Neural cell (in vitro differentiated cells): ENCODE measurements at regions not wholly inside any gene's neighbourhood (a gene's known extent, or its start where the extent isn't known, plus 50 kb on each side); places are given as distances from the start of the nearest gene placed in this dataset.

Experiments used
- EZH2 ChIP-seq: fragments of 200-600, 300-800 bp; shearing (Covaris generic), sonication (generic); IDR thresholded peaks from 2 replicates; pipeline ENCODE4 v1.6.1; 2014; ENCODE audit warnings: antibody characterized with exemption, low read length, borderline replicate concordance, mild to moderate bottlenecking; ENCODE audit not compliant: insufficient read depth, poor library complexity, severe bottlenecking
- MXI1 ChIP-seq: fragments of 450-650 bp; conservative IDR thresholded peaks from 2 replicates; pipeline ENCODE4 v1.6.1; 2014; ENCODE audit warnings: antibody characterized with exemption, mild to moderate bottlenecking; ENCODE audit not compliant: poor library complexity, severe bottlenecking
- POLR2AphosphoS5 ChIP-seq: IDR thresholded peaks from 2 replicates; pipeline ENCODE4 v1.6.1; 2012
- SMC3 ChIP-seq: fragments of 450-650 bp; conservative IDR thresholded peaks from 2 replicates; pipeline ENCODE4 v1.6.1; 2014; ENCODE audit warnings: antibody characterized with exemption, mild to moderate bottlenecking, moderate library complexity; ENCODE audit not compliant: poor library complexity
- TAF1 ChIP-seq: IDR thresholded peaks from 2 replicates; pipeline ENCODE4 v1.6.1; 2012; ENCODE audit warnings: low read depth
- TF ChIP-seq, protein P1 (sequence below): fragments of 450-650 bp; IDR thresholded peaks from 2 replicates; pipeline ENCODE4 v1.5.1; 2014; ENCODE audit warnings: antibody characterized with exemption, mild to moderate bottlenecking, moderate library complexity; ENCODE audit not compliant: poor library complexity, severe bottlenecking
- TF ChIP-seq, protein P2 (sequence below): IDR thresholded peaks from 2 replicates; pipeline ENCODE4 v1.6.1; 2012; ENCODE audit warnings: borderline replicate concordance

GRCh38 chr7:54080525-54080924 lies 461.6 kb upstream of the VSTM2A start:
- TF ChIP-seq, protein P1, sequence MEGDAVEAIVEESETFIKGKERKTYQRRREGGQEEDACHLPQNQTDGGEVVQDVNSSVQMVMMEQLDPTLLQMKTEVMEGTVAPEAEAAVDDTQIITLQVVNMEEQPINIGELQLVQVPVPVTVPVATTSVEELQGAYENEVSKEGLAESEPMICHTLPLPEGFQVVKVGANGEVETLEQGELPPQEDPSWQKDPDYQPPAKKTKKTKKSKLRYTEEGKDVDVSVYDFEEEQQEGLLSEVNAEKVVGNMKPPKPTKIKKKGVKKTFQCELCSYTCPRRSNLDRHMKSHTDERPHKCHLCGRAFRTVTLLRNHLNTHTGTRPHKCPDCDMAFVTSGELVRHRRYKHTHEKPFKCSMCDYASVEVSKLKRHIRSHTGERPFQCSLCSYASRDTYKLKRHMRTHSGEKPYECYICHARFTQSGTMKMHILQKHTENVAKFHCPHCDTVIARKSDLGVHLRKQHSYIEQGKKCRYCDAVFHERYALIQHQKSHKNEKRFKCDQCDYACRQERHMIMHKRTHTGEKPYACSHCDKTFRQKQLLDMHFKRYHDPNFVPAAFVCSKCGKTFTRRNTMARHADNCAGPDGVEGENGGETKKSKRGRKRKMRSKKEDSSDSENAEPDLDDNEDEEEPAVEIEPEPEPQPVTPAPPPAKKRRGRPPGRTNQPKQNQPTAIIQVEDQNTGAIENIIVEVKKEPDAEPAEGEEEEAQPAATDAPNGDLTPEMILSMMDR = no peak
- no peak for TF ChIP-seq POLR2AphosphoS5
- no peak for TF ChIP-seq EZH2
- TF ChIP-seq, protein P2, sequence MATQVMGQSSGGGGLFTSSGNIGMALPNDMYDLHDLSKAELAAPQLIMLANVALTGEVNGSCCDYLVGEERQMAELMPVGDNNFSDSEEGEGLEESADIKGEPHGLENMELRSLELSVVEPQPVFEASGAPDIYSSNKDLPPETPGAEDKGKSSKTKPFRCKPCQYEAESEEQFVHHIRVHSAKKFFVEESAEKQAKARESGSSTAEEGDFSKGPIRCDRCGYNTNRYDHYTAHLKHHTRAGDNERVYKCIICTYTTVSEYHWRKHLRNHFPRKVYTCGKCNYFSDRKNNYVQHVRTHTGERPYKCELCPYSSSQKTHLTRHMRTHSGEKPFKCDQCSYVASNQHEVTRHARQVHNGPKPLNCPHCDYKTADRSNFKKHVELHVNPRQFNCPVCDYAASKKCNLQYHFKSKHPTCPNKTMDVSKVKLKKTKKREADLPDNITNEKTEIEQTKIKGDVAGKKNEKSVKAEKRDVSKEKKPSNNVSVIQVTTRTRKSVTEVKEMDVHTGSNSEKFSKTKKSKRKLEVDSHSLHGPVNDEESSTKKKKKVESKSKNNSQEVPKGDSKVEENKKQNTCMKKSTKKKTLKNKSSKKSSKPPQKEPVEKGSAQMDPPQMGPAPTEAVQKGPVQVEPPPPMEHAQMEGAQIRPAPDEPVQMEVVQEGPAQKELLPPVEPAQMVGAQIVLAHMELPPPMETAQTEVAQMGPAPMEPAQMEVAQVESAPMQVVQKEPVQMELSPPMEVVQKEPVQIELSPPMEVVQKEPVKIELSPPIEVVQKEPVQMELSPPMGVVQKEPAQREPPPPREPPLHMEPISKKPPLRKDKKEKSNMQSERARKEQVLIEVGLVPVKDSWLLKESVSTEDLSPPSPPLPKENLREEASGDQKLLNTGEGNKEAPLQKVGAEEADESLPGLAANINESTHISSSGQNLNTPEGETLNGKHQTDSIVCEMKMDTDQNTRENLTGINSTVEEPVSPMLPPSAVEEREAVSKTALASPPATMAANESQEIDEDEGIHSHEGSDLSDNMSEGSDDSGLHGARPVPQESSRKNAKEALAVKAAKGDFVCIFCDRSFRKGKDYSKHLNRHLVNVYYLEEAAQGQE = no peak
- TF ChIP-seq SMC3 = no peak
- TF ChIP-seq MXI1 = no peak
- TF ChIP-seq TAF1 = no peak
